ENCODE measurements at regions not wholly inside any gene's neighbourhood (a gene's known extent, or its start where the extent isn't known, plus 50 kb on each side); places are given as distances from the start of the nearest gene placed in this dataset.

DNA sequence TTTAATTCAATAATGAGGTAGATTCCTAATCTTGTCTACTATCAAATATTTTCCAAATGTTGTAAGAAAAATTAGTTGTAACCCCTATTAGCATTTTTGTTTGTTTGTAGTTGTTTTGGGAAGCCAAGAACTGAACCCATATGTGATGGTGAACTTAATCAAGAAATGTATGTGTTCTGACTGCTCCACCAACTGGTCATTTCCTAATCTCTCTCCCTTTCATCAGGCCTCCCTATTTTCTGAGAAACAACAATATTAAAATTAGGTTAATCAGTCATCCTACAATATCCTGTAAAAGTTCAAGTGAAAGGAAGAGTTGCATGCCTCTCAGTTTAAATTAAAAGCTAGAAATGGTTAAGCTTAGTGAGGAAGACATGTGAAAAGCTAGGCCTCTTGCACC is 504.0 kb downstream of the EPHA4 start:
- Histone ChIP-seq H3K27me3 (no peaks in the 10 kb centered on the region), H3K36me3 (no peaks in the 10 kb centered on the region), H3K27ac (no peak overlapping the region), H3K4me3 (no peak overlapping the region), H3K4me1 (no peaks in the 10 kb centered on the region), H3K9me3 (no peaks in the 10 kb centered on the region)
- no peak for DNase-seq (ENCODE audit: low spot score in 2 of 2)
- no peak for TF ChIP-seq CTCF (IDR thresholded peaks at IDR 0.05)
- intact Hi-C loops (cut with DNase I): no loop called here

DNA sequence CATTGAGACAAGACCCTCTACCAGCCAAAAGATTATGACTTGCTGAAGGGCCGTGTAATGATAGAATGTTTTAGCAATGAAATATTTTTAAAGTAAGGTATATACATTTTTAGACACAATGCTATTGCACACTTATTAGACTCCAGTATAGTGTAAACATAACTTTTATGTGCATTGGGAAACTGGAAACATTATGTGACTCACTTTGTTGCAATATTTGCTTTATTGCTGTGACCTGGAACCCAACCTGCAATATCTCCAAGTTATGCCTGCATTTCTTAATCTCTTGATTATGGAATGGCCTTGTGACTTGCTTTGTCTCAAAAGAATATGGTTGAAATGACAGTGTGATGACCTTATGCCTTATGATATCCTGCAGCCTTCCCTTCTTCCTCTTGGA is 502.0 kb downstream of the EPHA4 start:
- Histone ChIP-seq H3K36me3 (no peaks in the 10 kb centered on the region), H3K4me1 (no peaks in the 10 kb centered on the region), H3K27me3 (no peaks in the 10 kb centered on the region), H3K27ac (no peak overlapping the region), H3K4me3 (no peak overlapping the region), H3K9me3 (no peaks in the 10 kb centered on the region)
- no peak for TF ChIP-seq CTCF (IDR thresholded peaks at IDR 0.05)
- no peak for DNase-seq (ENCODE audit: low spot score in 2 of 2)
- intact Hi-C loops (cut with DNase I): no loop called here

DNA sequence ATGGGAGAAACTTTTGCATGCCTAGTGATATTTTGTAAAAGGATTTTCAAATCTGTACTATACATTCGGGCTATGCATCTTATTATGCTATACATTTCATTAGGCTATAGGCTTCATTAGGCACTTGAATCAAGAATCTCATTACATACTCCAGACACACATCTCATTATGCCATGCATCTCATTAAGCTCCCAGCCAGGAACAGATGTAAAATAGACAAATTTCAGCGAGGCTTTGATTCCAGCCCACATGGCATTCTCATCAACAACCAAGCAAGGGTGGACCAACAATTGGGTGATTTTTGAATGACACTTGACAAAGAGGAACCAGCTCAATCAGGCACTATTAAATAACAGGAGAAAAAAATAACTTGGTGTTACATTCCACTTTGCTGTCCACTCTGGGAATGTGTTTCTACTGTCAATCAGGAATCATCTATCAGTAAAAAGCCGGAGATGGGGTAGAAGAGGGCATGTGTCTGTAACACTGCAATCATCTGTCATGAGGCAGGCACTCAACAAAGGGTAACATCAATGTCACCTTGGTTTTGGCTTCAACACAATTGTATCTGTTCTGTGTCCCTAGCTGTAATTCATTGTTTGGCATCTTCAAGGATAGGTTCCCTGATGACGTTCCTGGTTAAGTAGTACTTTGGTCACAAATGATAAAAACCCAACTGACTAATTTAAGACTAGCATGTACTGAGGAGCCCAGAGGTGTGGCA is 498.6 kb downstream of the EPHA4 start:
- H3K36me3 ChIP-seq: no peaks in the 10 kb centered on the region
- no peak overlapping the region for H3K27ac ChIP-seq
- H3K4me1 ChIP-seq: no peaks in the 10 kb centered on the region
- no peak overlapping the region for H3K4me3 ChIP-seq
- no peaks in the 10 kb centered on the region for H3K27me3 ChIP-seq
- H3K9me3 ChIP-seq: no peaks in the 10 kb centered on the region
- no peak for TF ChIP-seq CTCF (IDR thresholded peaks at IDR 0.05)
- no peak for DNase-seq (ENCODE audit: low spot score in 2 of 2)
- intact Hi-C loops (cut with DNase I): no loop called here

DNA sequence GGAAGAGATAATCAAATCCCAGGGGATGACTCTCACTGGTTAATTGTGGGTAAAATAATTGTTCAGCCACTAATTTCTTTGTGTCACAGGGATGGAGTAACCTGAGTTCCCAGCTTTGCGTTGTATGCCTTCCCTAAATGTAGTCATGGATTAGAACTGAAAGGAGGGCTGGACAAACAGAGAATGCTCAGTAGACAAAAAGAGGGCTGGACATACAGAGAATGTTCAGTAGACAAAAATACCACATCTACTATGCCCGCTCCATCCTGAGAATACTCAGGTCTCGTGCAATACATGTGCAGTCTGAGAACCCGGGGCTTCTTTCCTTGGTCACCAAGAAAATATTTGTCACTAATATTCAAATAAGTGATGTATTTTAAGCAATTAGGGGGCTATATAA is 497.9 kb downstream of the EPHA4 start:
- intact Hi-C loops (cut with DNase I): no loop called here
- H3K4me1 ChIP-seq: no peaks in the 10 kb centered on the region
- no peaks in the 10 kb centered on the region for H3K27me3 ChIP-seq
- no peaks in the 10 kb centered on the region for H3K36me3 ChIP-seq
- TF ChIP-seq CTCF (IDR thresholded peaks at IDR 0.05): no peak
- H3K27ac ChIP-seq: no peak overlapping the region
- DNase-seq (ENCODE audit: low spot score in 2 of 2): no peak
- H3K4me3 ChIP-seq: no peak overlapping the region
- no peaks in the 10 kb centered on the region for H3K9me3 ChIP-seq

DNA sequence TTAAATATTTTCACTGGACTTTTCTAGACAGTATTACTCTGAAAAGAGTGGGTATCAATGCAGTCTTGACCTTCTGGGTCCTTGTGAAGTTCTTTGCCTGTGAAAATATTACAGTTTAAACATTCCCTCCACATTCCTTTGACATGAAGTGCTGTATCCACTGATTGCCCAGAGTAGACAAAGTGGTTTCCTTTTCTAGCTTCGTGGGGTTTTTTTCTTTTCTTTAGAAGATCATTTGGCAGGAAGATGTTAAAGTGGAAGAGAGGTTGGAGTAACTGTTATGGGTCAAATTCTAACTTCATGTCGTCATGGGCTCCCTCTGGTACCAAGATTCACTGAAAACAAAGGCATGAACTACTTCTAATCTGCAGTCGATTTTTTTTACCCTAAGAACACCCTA is 496.9 kb downstream of the EPHA4 start:
- Histone ChIP-seq H3K9me3 (no peaks in the 10 kb centered on the region), H3K27me3 (no peaks in the 10 kb centered on the region), H3K27ac (no peak overlapping the region), H3K4me3 (peak overlapping the region in 1 of 2 donors; percentile 15), H3K36me3 (no peaks in the 10 kb centered on the region), H3K4me1 (no peaks in the 10 kb centered on the region)
- no peak for TF ChIP-seq CTCF (IDR thresholded peaks at IDR 0.05)
- intact Hi-C loops (cut with DNase I): no loop called here
- DNase-seq (ENCODE audit: low spot score in 2 of 2): no peak

DNA sequence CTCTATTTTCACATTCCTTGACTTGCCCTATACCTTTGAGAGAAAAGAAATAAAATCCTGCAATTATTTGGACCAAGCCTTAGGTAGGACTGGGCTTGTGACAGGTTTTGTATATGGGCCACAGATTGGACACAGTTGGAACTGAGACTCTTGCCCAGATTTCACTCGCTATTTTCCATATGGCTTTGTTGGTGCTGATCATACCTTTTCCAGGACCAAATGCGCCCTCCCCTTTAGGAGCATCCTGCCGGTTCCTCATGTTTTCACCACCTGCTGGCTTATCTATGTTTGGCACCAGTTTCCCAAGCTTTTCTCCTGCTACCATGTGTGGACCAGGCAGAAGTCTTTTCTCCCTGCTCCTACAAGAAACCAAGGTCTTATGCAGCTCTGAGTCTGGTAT is 494.9 kb downstream of the EPHA4 start:
- intact Hi-C loops (cut with DNase I): no loop called here
- H3K36me3 ChIP-seq: no peaks in the 10 kb centered on the region
- no peak for DNase-seq (ENCODE audit: low spot score in 2 of 2)
- no peaks in the 10 kb centered on the region for H3K4me1 ChIP-seq
- H3K9me3 ChIP-seq: no peaks in the 10 kb centered on the region
- TF ChIP-seq CTCF (IDR thresholded peaks at IDR 0.05): no peak
- no peaks in the 10 kb centered on the region for H3K27me3 ChIP-seq
- H3K4me3 ChIP-seq: no peak overlapping the region
- no peak overlapping the region for H3K27ac ChIP-seq

Data from ascending aorta (tissue), 2 donors.